Lung (tissue), 11 donors: ENCODE measurements at regions not wholly inside any gene's neighbourhood (a gene's known extent, or its start where the extent isn't known, plus 50 kb on each side); places are given as distances from the start of the nearest gene placed in this dataset.

ENCODE experiments used
- ATAC-seq: fragments of 200-7000 bp; cut with Tn5 transposase; one replicate; pipeline ENCODE4 v1.9.1; 2020; ENCODE audit warnings: moderate number of reproducible peaks; ENCODE audit not compliant: insufficient read depth, low FRiP score
- DNase-seq, 3 donors: peaks; one replicate each; pipeline ENCODE4 v3.0.0-alpha.2; 2013 to 2017
- H3K27ac ChIP-seq, 2 donors: one replicate each; pipeline ENCODE4 v1.5.1; 2013; ENCODE audit warnings: mild to moderate bottlenecking in 2 of 2, moderate library complexity in 2 of 2, control low read depth in 1 of 2, inconsistent platforms in 1 of 2, low read depth in 1 of 2, low read length in 1 of 2
- H3K27me3 ChIP-seq, 3 donors: one replicate each; pipeline ENCODE4 v1.5.1; 2013; ENCODE audit warnings: low read length in 2 of 3; ENCODE audit not compliant: control insufficient read depth in 3 of 3, insufficient read depth in 3 of 3
- H3K36me3 ChIP-seq, 4 donors: one replicate each; pipeline ENCODE4 v1.5.1; 2013; ENCODE audit warnings: low read length in 4 of 4, mild to moderate bottlenecking in 1 of 4, moderate library complexity in 1 of 4; ENCODE audit not compliant: control insufficient read depth in 4 of 4, insufficient read depth in 4 of 4
- H3K4me1 ChIP-seq, 5 donors: one replicate each; pipeline ENCODE4 v1.5.1; 2013; ENCODE audit warnings: low read length in 5 of 5, mild to moderate bottlenecking in 2 of 5, moderate library complexity in 1 of 5; ENCODE audit not compliant: control insufficient read depth in 5 of 5, insufficient read depth in 5 of 5
- H3K4me3 ChIP-seq: one replicate; pipeline ENCODE4 v1.5.1; 2013; ENCODE audit warnings: mild to moderate bottlenecking, control low read depth, moderate library complexity
- H3K9ac ChIP-seq, 2 donors: one replicate each; pipeline ENCODE4 v1.5.1; 2013; ENCODE audit warnings: low read length in 2 of 2, control low read depth in 1 of 2; ENCODE audit not compliant: insufficient read depth in 1 of 2
- H3K9me3 ChIP-seq, 4 donors: one replicate each; pipeline ENCODE4 v1.5.1; 2013; ENCODE audit warnings: low read length in 3 of 4, mild to moderate bottlenecking in 1 of 4, moderate library complexity in 1 of 4; ENCODE audit not compliant: control insufficient read depth in 4 of 4, insufficient read depth in 3 of 4
- WGBS, 2 donors: extraction: QIAGEN DNeasy Blood & Tissue Kit; methylation state at CpG; one replicate each; pipeline ENCODE4 v1.1.7; 2013; 5-methylcytosine and 5-hydroxymethylcytosine counted together
- TF ChIP-seq, protein P1 (sequence below): IDR thresholded peaks from 2 replicates; pipeline ENCODE4 v1.5.1; 2012; ENCODE audit warnings: mild to moderate bottlenecking; ENCODE audit errors: control extremely low read depth, extremely low read depth
- donor health status: control.
- donor health status: control.
- donor health status: Bipolar disorder and iron deficiency.
- donor health status: healthy.
- donor health status: DM: yes; HTN: yes; CAD: no.

DNA sequence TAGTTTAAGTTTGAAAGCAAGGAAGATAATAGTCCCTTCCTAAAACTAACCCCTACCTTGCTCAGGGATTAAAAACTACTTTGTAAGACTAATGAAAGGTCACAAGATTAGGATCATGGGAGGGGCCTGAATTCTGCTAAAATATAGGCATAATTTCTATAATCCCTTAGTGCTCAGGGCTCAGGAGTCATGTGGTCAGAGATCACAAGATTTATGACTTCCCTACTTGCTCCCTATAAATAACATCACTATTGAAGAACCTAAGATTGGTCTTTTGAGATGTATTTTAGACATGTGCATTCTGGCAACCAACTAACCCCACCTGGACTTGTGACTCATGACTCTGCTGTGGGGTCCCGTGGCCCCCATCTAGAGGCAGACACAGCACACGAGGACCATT is 81.1 kb downstream of the STMND1 start:
- no peak overlapping the region for H3K9ac ChIP-seq
- H3K9me3 ChIP-seq: no peaks in the 10 kb centered on the region
- 61 to 64% methylated on average over 2 of the region's 2 CpGs for WGBS, 2 donors
- no peak for DNase-seq
- H3K4me3 ChIP-seq: no peak overlapping the region
- TF ChIP-seq, protein P1, sequence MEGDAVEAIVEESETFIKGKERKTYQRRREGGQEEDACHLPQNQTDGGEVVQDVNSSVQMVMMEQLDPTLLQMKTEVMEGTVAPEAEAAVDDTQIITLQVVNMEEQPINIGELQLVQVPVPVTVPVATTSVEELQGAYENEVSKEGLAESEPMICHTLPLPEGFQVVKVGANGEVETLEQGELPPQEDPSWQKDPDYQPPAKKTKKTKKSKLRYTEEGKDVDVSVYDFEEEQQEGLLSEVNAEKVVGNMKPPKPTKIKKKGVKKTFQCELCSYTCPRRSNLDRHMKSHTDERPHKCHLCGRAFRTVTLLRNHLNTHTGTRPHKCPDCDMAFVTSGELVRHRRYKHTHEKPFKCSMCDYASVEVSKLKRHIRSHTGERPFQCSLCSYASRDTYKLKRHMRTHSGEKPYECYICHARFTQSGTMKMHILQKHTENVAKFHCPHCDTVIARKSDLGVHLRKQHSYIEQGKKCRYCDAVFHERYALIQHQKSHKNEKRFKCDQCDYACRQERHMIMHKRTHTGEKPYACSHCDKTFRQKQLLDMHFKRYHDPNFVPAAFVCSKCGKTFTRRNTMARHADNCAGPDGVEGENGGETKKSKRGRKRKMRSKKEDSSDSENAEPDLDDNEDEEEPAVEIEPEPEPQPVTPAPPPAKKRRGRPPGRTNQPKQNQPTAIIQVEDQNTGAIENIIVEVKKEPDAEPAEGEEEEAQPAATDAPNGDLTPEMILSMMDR: no peak
- H3K27me3 ChIP-seq: no peaks in the 10 kb centered on the region
- no peaks in the 10 kb centered on the region for H3K4me1 ChIP-seq
- no peaks in the 10 kb centered on the region for H3K36me3 ChIP-seq
- no peak overlapping the region for H3K27ac ChIP-seq
- ATAC-seq: no peak

DNA sequence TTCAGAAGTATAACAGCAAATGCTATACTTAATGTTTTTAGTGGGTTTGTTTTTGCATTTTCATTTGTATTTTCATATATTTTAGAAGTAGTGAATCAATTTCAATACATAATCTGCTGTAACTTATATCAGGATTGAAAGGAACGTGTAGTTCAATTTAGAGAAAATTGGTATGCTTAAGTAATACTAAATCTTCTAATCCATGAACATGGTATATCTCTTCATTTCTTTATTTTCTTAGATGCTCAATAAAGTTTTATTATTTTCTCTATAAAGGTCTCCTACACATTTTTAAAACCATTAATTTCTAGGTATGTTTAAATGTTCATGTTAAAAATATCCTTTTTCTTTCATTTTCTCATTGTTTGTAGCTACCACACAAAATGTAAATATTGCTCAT is 85.1 kb downstream of the STMND1 start:
- Histone ChIP-seq H3K27ac (no peak overlapping the region), H3K9ac (no peak overlapping the region), H3K4me3 (no peak overlapping the region), H3K4me1 (no peaks in the 10 kb centered on the region), H3K36me3 (no peaks in the 10 kb centered on the region), H3K27me3 (no peaks in the 10 kb centered on the region), H3K9me3 (no peaks in the 10 kb centered on the region)
- no peak for ATAC-seq
- TF ChIP-seq, protein P1: no peak
- no peak for DNase-seq
- 93 to 94% methylated on average over 1 of the region's 1 CpG for WGBS, 2 donors

DNA sequence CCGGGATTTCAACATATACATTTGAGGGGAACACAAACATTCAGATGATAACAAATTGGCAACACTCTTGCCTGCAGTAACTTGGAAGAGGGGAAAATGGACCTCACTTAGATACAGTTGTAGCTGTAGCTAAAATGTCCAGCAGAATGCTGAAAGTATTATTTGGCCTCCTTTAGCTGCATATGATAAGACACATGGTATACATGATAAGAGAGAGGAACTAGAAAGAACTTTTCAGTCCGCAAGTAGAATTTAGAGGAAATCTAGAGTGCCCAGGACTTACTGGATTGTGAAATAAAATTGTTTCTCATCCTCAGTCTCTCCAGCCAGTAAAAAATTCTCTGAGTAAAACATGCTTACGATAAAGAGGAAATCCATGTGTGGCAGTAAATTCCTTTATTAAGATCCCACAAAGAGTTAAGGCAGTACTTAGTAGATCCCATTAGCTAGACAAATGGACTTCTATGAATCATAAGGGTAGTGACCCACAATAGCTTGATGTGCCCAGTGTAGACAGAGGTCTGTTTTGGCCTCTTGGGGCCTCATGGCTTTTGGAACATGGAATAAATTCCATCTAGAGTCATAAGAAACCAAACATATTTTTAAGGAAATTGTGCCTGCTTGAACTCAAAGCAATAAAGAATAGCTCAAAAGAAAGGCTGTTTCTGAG is 87.9 kb upstream of the RBM24 start:
- TF ChIP-seq, protein P1: no peak
- no peak for DNase-seq
- Histone ChIP-seq H3K27me3 (no peaks in the 10 kb centered on the region), H3K27ac (no peak overlapping the region), H3K9ac (no peak overlapping the region), H3K9me3 (no peaks in the 10 kb centered on the region), H3K36me3 (no peaks in the 10 kb centered on the region), H3K4me3 (no peak overlapping the region), H3K4me1 (no peaks in the 10 kb centered on the region)
- ATAC-seq: no peak
- 48 to 60% methylated on average over 3 of the region's 3 CpGs for WGBS, 2 donors

DNA sequence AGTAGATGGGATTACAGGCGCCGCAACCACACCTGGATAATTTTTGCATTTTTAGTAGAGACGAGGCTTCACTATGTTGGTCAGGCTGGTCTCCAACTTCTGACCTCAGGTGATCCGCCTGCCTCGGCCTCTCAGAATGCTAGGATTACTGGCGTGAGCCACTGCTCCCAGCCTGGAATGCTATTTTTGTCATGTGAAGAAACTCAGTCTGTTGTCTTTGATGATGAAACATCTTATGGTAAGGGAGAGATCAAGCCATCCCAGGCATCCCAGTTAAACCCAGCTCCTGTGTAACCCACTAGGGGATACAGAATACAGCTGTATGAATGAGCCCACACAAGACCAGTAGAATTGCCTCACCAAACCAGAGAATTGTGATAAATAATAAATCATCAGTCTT is 83.6 kb upstream of the RBM24 start:
- no peaks in the 10 kb centered on the region for H3K36me3 ChIP-seq

More for the DNA sequence above, 83.6 kb upstream of the RBM24 start:
- WGBS, 2 donors: 95 to 97% methylated on average over 6 of the region's 6 CpGs
- Histone ChIP-seq H3K9me3 (peaks cover 0 to 5% (median 0%) of the 10 kb centered on the region in 4 donors), H3K4me1 (peaks cover 0 to 4% (median 0%) of the 10 kb centered on the region in 5 donors), H3K27me3 (no peaks in the 10 kb centered on the region), H3K27ac (no peak overlapping the region), H3K4me3 (no peak overlapping the region), H3K9ac (no peak overlapping the region)
- TF ChIP-seq, protein P1: no peak
- DNase-seq (no peak), ATAC-seq (no peak)
